CD8-positive, alpha-beta memory T cell (primary cell): ENCODE measurements at regions not wholly inside any gene's neighbourhood (a gene's known extent, or its start where the extent isn't known, plus 50 kb on each side); places are given as distances from the start of the nearest gene placed in this dataset.
"Not testable (repeated sequence)": the region's sequence is repeated elsewhere in the genome, so short reads cannot be mapped to it uniquely, and the experiment has no call there.

Source experiments
- CTCF ChIA-PET: fragments of 350-600 bp; sonication (Branson Sonifier 250); formaldehyde crosslinking; loops from one replicate; lab custom pipeline; 2021; ENCODE audit warnings: antibody characterized with exemption; lab: Charles Lee
- POLR2A ChIA-PET: fragments of 350-600 bp; sonication (Branson Sonifier 250); formaldehyde crosslinking; loops from one replicate; lab custom pipeline; 2021; ENCODE audit warnings: antibody characterized with exemption; lab: Charles Lee
- DNase-seq, 5 donors: peaks; one replicate each; pipeline versions ENCODE4 v3.0.0 to v3.0.0-alpha.2; 2020 to 2022; ENCODE audit warnings: mixed read lengths in 1 of 5
- H3K27ac ChIP-seq: one replicate; pipeline ENCODE4 v1.7.0; 2013; ENCODE audit warnings: low read depth, mild to moderate bottlenecking, low read length, moderate library complexity
- H3K27me3 ChIP-seq: 2 replicates; pipeline ENCODE4 v1.7.0; 2013; ENCODE audit warnings: low read length, mild to moderate bottlenecking; ENCODE audit not compliant: insufficient read depth, poor library complexity, severe bottlenecking
- H3K36me3 ChIP-seq: 2 replicates; pipeline ENCODE4 v1.7.0; 2013; ENCODE audit warnings: mild to moderate bottlenecking, low read length, moderate library complexity; ENCODE audit not compliant: insufficient read depth
- H3K4me1 ChIP-seq: 2 replicates; pipeline ENCODE4 v1.7.0; 2013; ENCODE audit warnings: mild to moderate bottlenecking, low read length, moderate library complexity; ENCODE audit not compliant: insufficient read depth
- H3K4me3 ChIP-seq: 2 replicates; pipeline ENCODE4 v1.7.0; 2013; ENCODE audit warnings: mild to moderate bottlenecking, low read length
- H3K9me3 ChIP-seq: 2 replicates; pipeline ENCODE4 v1.7.0; 2013; ENCODE audit warnings: mild to moderate bottlenecking, low read length
- H3K27ac Mint-ChIP-seq, 8 donors: one replicate each; pipeline ENCODE4 v1.8.0; 2020 to 2021; ENCODE audit warnings: mixed read lengths in 8 of 8, mild to moderate bottlenecking in 6 of 8, inconsistent platforms in 3 of 8, moderate library complexity in 3 of 8
- H3K27me3 Mint-ChIP-seq, 2 donors: one replicate each; pipeline ENCODE4 v1.8.0; 2020 to 2021; ENCODE audit warnings: mixed read lengths in 2 of 2, mild to moderate bottlenecking in 1 of 2, moderate library complexity in 1 of 2
- H3K36me3 Mint-ChIP-seq, 3 donors: one replicate each; pipeline ENCODE4 v1.8.0; 2020 to 2021; ENCODE audit warnings: mixed read lengths in 3 of 3, inconsistent platforms in 1 of 3, mild to moderate bottlenecking in 1 of 3
- H3K4me1 Mint-ChIP-seq, 3 donors: one replicate each; pipeline ENCODE4 v1.8.0; 2020 to 2021; ENCODE audit warnings: mixed read lengths in 3 of 3, inconsistent platforms in 1 of 3, mild to moderate bottlenecking in 1 of 3
- H3K4me3 Mint-ChIP-seq, 7 donors: one replicate each; pipeline ENCODE4 v1.8.0; 2020 to 2021; ENCODE audit warnings: mixed read lengths in 7 of 7, mild to moderate bottlenecking in 6 of 7, moderate library complexity in 4 of 7, inconsistent platforms in 2 of 7
- H3K9me3 Mint-ChIP-seq, 5 donors: one replicate each; pipeline ENCODE4 v1.8.0; 2020 to 2022; ENCODE audit warnings: mixed read lengths in 5 of 5, mild to moderate bottlenecking in 3 of 5, moderate library complexity in 2 of 5, inconsistent platforms in 1 of 5

DNA sequence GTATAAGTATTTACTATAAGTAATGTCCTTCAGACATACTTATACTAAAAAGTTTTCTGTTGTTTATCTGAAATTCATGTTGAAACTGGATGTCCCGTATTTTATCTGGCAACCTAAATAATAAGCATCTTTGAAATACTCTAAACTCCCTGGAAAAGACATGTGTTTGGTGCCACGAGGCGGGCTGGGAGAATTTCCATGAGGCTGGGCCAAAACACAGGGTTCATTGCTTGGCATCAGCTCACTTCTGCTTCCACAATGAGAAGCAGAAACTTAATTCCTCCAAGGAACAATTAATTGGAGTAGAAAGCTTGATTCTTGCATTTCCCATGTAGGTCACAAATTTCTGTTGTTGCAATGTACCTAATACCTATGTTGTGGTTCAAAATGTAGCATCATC, 110.2 kb downstream of the PSMG1 start:
- H3K27ac ChIP-seq, result no peak overlapping the region
- no peak for DNase-seq
- no peaks in the 10 kb centered on the region for H3K9me3 ChIP-seq
- H3K4me1 ChIP-seq, result no peaks in the 10 kb centered on the region
- Mint-ChIP-seq H3K27ac (no peak overlapping the region), H3K27me3 (peaks cover 2 to 20% of the 10 kb centered on the region in 2 donors), H3K4me1 (no peaks in the 10 kb centered on the region), H3K9me3 (peaks cover 3 to 7% (median 5%) of the 10 kb centered on the region in 5 donors), H3K36me3 (no peaks in the 10 kb centered on the region), H3K4me3 (no peak overlapping the region)
- no peak overlapping the region for H3K4me3 ChIP-seq
- H3K27me3 ChIP-seq, result no peaks in the 10 kb centered on the region
- H3K36me3 ChIP-seq, result no peaks in the 10 kb centered on the region
- CTCF ChIA-PET, result no interaction called here
- POLR2A ChIA-PET, result no interaction called here

- H3K36me3 ChIP-seq, result no peaks in the 10 kb centered on the region
- no peak overlapping the region for H3K27ac ChIP-seq
- H3K9me3 Mint-ChIP-seq, result peaks cover 3 to 7% (median 5%) of the 10 kb centered on the region in 5 donors
- peaks cover 4 to 14% of the 10 kb centered on the region in 2 donors for H3K27me3 Mint-ChIP-seq
- no peaks in the 10 kb centered on the region for H3K4me1 Mint-ChIP-seq
- H3K27ac Mint-ChIP-seq, result no peak overlapping the region
- ChIA-PET POLR2A (no interaction called here), CTCF (no interaction called here)
- H3K9me3 ChIP-seq, result no peaks in the 10 kb centered on the region
- H3K4me1 ChIP-seq, result no peaks in the 10 kb centered on the region
- H3K4me3 Mint-ChIP-seq, result no peak overlapping the region
- H3K4me3 ChIP-seq, result no peak overlapping the region
- H3K27me3 ChIP-seq, result no peaks in the 10 kb centered on the region
- no peak for DNase-seq
- H3K36me3 Mint-ChIP-seq, result no peaks in the 10 kb centered on the region
Measured at GRCh38 chr21:39072468-39072867, 110.8 kb downstream of the PSMG1 start.

DNA sequence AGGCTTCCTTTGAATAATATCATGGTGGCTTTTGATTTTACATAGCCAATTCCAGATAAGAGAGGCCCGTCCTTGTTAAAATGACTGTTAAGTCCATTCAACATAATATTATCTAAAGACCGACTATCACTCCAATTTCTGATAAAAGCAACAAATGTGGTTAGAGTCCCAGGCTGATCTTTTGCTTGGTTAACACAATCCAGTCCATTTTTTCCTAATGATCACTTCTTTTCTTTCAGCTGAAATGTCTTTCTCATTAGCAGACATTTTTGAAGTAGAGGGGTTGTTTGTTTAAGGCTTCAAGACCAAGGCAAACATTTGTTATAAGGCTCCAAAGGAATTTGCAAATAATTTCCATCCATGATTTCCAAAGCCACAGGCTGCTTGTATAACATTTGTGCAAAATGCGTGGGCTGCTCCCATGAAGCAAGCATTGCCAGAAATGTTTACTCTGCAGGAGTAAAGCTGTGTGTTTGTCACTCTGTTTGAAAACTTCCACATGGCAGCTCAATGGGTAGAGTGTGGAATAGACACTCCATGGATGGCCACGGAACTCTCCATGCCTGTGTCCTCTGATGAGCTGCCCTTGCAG, 111.5 kb downstream of the PSMG1 start:
- Mint-ChIP-seq H3K36me3 (no peaks in the 10 kb centered on the region), H3K27ac (no peak overlapping the region), H3K9me3 (peaks cover 3 to 7% (median 5%) of the 10 kb centered on the region in 5 donors), H3K27me3 (peaks cover 4 to 10% of the 10 kb centered on the region in 2 donors), H3K4me1 (no peaks in the 10 kb centered on the region), H3K4me3 (no peak overlapping the region)
- Histone ChIP-seq H3K4me3 (no peak overlapping the region), H3K36me3 (no peaks in the 10 kb centered on the region), H3K27me3 (no peaks in the 10 kb centered on the region), H3K27ac (no peak overlapping the region), H3K9me3 (no peaks in the 10 kb centered on the region), H3K4me1 (no peaks in the 10 kb centered on the region)
- POLR2A ChIA-PET, result no interaction called here
- no peak for DNase-seq
- CTCF ChIA-PET, result no interaction called here

- DNase-seq, H3K9me3 ChIP-seq, H3K4me3 ChIP-seq, H3K9me3 Mint-ChIP-seq, CTCF ChIA-PET, H3K4me1 Mint-ChIP-seq, H3K4me1 ChIP-seq, H3K27me3 ChIP-seq, POLR2A ChIA-PET, H3K4me3 Mint-ChIP-seq, H3K27ac Mint-ChIP-seq, H3K36me3 Mint-ChIP-seq, H3K27ac ChIP-seq, H3K36me3 ChIP-seq: not testable (repeated sequence)
- peaks cover 2 to 10% of the 10 kb centered on the region in 2 donors for H3K27me3 Mint-ChIP-seq
Measured at GRCh38 chr21:39069856-39070255, 113.4 kb downstream of the PSMG1 start.

DNA sequence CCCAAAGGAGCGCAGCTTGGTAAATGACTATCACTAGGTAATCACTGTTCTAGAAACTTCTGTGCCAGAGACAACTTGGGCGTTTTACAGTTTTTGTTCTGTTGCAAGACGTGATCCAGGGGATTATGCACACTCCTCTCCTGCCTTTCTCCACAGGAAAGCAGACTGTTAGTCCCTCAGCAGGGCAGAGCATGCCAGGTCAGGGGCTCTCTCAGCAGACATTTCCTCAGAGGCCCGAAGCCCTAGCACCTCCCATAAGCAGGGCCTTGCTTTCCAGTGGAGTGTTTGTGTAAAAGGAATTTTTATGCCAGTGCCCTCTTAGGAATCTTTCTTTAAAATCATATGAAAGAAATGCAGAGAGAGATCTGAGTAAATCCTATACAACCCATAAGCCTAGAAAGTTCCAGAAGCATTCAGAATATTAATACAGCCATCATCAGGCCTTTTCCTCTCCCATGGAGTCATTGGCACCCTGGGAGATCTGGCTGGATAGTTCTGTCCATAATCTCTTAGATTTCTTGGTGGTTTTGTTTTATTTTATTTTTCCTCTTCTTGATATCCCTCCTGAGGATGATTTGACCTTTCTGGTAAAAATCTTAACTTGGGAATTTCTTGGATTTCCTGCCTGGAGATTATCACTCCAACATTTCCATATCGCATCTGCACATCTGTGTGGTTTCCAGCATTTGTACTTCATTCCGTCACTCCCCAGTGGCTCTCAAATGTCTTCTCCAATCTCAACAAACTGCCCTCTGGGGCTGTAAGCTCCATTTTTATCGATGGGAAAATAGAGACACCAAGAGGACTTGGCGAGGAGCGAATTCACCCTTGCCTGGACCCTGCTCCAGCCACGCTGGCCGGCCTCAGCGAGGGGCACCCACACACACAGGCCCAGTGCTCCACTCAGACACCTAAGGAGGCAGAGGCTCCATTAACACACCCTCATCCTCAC, 116.1 kb downstream of the PSMG1 start:
- Mint-ChIP-seq H3K27ac (no peak overlapping the region), H3K4me1 (no peaks in the 10 kb centered on the region), H3K4me3 (no peak overlapping the region), H3K27me3 (peaks cover under 1 to 2% of the 10 kb centered on the region in 2 donors), H3K9me3 (peaks cover 0 to 2% (median 0%) of the 10 kb centered on the region in 5 donors), H3K36me3 (no peaks in the 10 kb centered on the region)
- ChIA-PET POLR2A (no interaction called here), CTCF (no interaction called here)
- no peaks in the 10 kb centered on the region for H3K9me3 ChIP-seq
- no peaks in the 10 kb centered on the region for H3K27me3 ChIP-seq
- no peak overlapping the region for H3K4me3 ChIP-seq
- no peak for DNase-seq
- no peaks in the 10 kb centered on the region for H3K4me1 ChIP-seq
- no peaks in the 10 kb centered on the region for H3K36me3 ChIP-seq
- no peak overlapping the region for H3K27ac ChIP-seq

DNA sequence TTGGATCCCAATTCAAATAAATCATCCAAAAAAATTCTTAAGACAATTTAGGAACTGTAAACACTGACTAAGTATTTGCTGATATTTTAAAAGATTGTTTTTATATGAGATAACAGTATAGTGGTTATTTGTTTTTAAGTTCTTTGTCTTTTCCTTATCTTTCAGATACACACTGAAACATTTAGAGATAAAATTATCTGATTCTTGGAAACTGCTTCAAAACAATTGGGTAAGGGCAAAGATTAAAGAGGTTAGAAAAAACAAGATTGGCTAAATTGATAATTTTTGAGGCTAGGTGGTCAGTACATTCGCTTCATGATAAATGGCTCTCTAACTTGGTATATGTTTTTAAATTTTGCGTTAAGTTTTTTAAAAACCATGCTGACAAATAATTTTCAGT, 117.3 kb downstream of the PSMG1 start:
- Mint-ChIP-seq H3K27me3 (peaks cover 0 to 6% of the 10 kb centered on the region in 2 donors), H3K4me1 (no peaks in the 10 kb centered on the region), H3K9me3 (peaks cover 0 to 2% (median 0%) of the 10 kb centered on the region in 5 donors), H3K27ac (no peak overlapping the region), H3K4me3 (no peak overlapping the region), H3K36me3 (no peaks in the 10 kb centered on the region)
- Histone ChIP-seq H3K9me3 (no peaks in the 10 kb centered on the region), H3K27me3 (no peaks in the 10 kb centered on the region), H3K4me3 (no peak overlapping the region), H3K27ac (no peak overlapping the region), H3K4me1 (no peaks in the 10 kb centered on the region), H3K36me3 (no peaks in the 10 kb centered on the region)
- ChIA-PET POLR2A (no interaction called here), CTCF (no interaction called here)
- DNase-seq, result no peak

DNA sequence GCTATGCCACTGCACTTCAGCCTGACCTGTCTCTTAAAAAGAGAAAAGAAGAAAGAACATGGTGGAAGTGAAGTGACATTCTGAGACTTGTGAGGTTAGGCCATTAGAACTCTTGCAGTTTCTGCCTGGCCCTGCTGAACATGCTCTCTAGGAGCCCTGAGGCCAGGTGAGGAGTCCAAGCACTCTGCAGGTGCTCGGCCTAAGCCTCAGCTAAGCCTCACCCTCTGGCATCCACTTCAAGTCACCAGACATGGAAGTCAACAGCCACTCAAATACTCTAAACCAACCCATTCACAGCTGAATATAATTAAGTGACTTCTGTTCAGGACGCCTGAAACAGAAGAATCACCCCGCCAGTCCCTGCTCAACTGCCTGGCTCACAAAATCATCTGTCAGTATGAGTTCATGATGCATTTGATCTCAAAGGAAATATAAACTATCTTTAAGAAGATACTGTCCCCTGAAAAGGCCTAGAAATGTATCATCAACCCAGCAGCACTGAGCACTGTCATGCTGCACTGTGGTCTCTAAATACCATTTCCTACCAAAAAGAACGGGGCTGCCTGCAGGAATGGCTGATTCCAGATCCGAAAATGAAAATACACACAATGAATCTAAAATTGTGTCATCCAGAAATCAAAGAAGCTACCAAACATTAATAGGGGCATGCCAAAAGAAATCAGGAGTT, 118.8 kb downstream of the PSMG1 start:
- DNase-seq, result no peak
- H3K4me1 ChIP-seq, result no peaks in the 10 kb centered on the region
- no peaks in the 10 kb centered on the region for H3K36me3 ChIP-seq
- Mint-ChIP-seq H3K9me3 (peaks cover 0 to 2% (median 0%) of the 10 kb centered on the region in 5 donors), H3K4me3 (no peak overlapping the region), H3K36me3 (no peaks in the 10 kb centered on the region), H3K27me3 (peaks cover 0 to 7% of the 10 kb centered on the region in 2 donors), H3K27ac (no peak overlapping the region), H3K4me1 (no peaks in the 10 kb centered on the region)
- H3K4me3 ChIP-seq, result no peak overlapping the region
- no peaks in the 10 kb centered on the region for H3K9me3 ChIP-seq
- POLR2A ChIA-PET, result no interaction called here
- H3K27me3 ChIP-seq, result no peaks in the 10 kb centered on the region
- no peak overlapping the region for H3K27ac ChIP-seq
- CTCF ChIA-PET, result no interaction called here

GRCh38 chr21:39063517-39063916, 119.7 kb downstream of the PSMG1 start:
- H3K4me1 Mint-ChIP-seq, result no peaks in the 10 kb centered on the region
- Histone ChIP-seq H3K27me3 (no peaks in the 10 kb centered on the region), H3K27ac (no peak overlapping the region), H3K4me1 (no peaks in the 10 kb centered on the region), H3K4me3 (no peak overlapping the region), H3K9me3 (no peaks in the 10 kb centered on the region), H3K36me3 (no peaks in the 10 kb centered on the region)
- H3K36me3 Mint-ChIP-seq, result no peaks in the 10 kb centered on the region
- ChIA-PET POLR2A (no interaction called here), CTCF (no interaction called here)
- H3K27ac Mint-ChIP-seq, result no peak overlapping the region
- H3K9me3 Mint-ChIP-seq, result peaks cover 0 to 2% (median 0%) of the 10 kb centered on the region in 5 donors
- no peak for DNase-seq
- no peak overlapping the region for H3K4me3 Mint-ChIP-seq
- H3K27me3 Mint-ChIP-seq, result peaks cover under 1 to 7% of the 10 kb centered on the region in 2 donors
